ENCODE measurements at regions not wholly inside any gene's neighbourhood (a gene's known extent, or its start where the extent isn't known, plus 50 kb on each side); places are given as distances from the start of the nearest gene placed in this dataset.

- TF ChIP-seq TEAD4 (IDR thresholded peaks at IDR 0.05; ENCODE audit: low read depth, low read length) (no peak), MAFK (IDR thresholded peaks at IDR 0.05; ENCODE audit: low read depth, low read length) (no peak), USF2 (IDR thresholded peaks at IDR 0.05; ENCODE audit: low read length) (no peak), EZH2 (IDR thresholded peaks at IDR 0.05; ENCODE audit: low read depth, low read length, severe bottlenecking) (no peak)
- TF ChIP-seq, protein P1, sequence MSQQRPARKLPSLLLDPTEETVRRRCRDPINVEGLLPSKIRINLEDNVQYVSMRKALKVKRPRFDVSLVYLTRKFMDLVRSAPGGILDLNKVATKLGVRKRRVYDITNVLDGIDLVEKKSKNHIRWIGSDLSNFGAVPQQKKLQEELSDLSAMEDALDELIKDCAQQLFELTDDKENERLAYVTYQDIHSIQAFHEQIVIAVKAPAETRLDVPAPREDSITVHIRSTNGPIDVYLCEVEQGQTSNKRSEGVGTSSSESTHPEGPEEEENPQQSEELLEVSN (IDR thresholded peaks at IDR 0.05) = no peak
- TF ChIP-seq, protein P2, sequence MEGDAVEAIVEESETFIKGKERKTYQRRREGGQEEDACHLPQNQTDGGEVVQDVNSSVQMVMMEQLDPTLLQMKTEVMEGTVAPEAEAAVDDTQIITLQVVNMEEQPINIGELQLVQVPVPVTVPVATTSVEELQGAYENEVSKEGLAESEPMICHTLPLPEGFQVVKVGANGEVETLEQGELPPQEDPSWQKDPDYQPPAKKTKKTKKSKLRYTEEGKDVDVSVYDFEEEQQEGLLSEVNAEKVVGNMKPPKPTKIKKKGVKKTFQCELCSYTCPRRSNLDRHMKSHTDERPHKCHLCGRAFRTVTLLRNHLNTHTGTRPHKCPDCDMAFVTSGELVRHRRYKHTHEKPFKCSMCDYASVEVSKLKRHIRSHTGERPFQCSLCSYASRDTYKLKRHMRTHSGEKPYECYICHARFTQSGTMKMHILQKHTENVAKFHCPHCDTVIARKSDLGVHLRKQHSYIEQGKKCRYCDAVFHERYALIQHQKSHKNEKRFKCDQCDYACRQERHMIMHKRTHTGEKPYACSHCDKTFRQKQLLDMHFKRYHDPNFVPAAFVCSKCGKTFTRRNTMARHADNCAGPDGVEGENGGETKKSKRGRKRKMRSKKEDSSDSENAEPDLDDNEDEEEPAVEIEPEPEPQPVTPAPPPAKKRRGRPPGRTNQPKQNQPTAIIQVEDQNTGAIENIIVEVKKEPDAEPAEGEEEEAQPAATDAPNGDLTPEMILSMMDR (IDR thresholded peaks at IDR 0.05; ENCODE audit: control extremely low read depth in 1 of 3, insufficient read depth in 1 of 3, low read depth in 1 of 3, low read length in 3 of 3) = no peak
These were observed 1104.6 kb downstream of the SORCS3 start for GRCh38 chr10:105745596-105746148.
